Ishikawa (cell line): ENCODE measurements at regions not wholly inside any gene's neighbourhood (a gene's known extent, or its start where the extent isn't known, plus 50 kb on each side); places are given as distances from the start of the nearest gene placed in this dataset.

Experiments used
- CEBPB ChIP-seq: IDR thresholded peaks from 2 replicates; pipeline ENCODE4 v1.6.1; 2012
- CREB1 ChIP-seq: IDR thresholded peaks from 2 replicates; pipeline ENCODE4 v1.6.1; 2012; ENCODE audit warnings: low read depth
- EGR1 ChIP-seq: IDR thresholded peaks from 2 replicates; pipeline ENCODE4 v1.6.1; 2012
- EP300 ChIP-seq: IDR thresholded peaks from 2 replicates; pipeline ENCODE4 v1.6.1; 2012; ENCODE audit warnings: borderline replicate concordance
- FOXM1 ChIP-seq: IDR thresholded peaks from 2 replicates; pipeline ENCODE4 v1.6.1; 2012; ENCODE audit warnings: low read depth, borderline replicate concordance
- NFIC ChIP-seq: IDR thresholded peaks from 2 replicates; pipeline ENCODE4 v1.6.1; 2012
- RAD21 ChIP-seq: IDR thresholded peaks from 2 replicates; pipeline ENCODE4 v1.6.1; 2012; ENCODE audit warnings: low read depth
- TAF1 ChIP-seq: IDR thresholded peaks from 2 replicates; pipeline ENCODE4 v1.6.1; 2012; ENCODE audit warnings: low read depth, mild to moderate bottlenecking
- TCF12 ChIP-seq: IDR thresholded peaks from 2 replicates; pipeline ENCODE4 v1.6.1; 2012; ENCODE audit warnings: low read depth
- TEAD4 ChIP-seq: IDR thresholded peaks from 2 replicates; pipeline ENCODE4 v1.6.1; 2012
- YY1 ChIP-seq: IDR thresholded peaks from 2 replicates; pipeline ENCODE4 v1.6.1; 2012; ENCODE audit warnings: low read depth
- ZBTB7A ChIP-seq: IDR thresholded peaks from 2 replicates; pipeline ENCODE4 v1.6.1; 2012; ENCODE audit warnings: low read depth
- TF ChIP-seq, protein P1 (sequence below): IDR thresholded peaks from 2 replicates; pipeline ENCODE4 v1.6.1; 2012; ENCODE audit warnings: low read depth, mild to moderate bottlenecking
- TF ChIP-seq, protein P2 (sequence below): IDR thresholded peaks from 2 replicates; pipeline ENCODE4 v1.6.1; 2012
- TF ChIP-seq, protein P3 (sequence below): IDR thresholded peaks from 2 replicates; pipeline ENCODE4 v1.6.1; 2012

DNA sequence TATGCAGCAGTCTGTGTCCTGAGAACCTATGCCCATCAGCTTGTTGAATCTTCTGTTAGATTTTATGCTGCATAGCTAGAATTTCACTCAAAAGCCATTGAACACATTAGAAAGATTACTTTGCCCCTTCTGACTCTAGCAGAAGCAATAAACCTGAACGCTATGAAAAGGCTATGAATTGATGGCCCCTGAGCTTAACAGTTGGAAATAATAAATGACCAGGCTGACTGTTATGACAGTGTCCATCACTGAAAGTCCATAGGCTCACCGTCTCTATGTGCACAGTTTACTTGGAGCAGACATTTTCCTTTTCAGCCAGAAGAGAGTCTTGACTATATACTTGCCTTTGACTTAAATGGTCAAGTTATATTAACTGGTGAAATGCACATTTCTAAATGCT, 1618.8 kb upstream of the ACVR2A start:
- TF ChIP-seq RAD21, result no peak
- TF ChIP-seq, protein P1, sequence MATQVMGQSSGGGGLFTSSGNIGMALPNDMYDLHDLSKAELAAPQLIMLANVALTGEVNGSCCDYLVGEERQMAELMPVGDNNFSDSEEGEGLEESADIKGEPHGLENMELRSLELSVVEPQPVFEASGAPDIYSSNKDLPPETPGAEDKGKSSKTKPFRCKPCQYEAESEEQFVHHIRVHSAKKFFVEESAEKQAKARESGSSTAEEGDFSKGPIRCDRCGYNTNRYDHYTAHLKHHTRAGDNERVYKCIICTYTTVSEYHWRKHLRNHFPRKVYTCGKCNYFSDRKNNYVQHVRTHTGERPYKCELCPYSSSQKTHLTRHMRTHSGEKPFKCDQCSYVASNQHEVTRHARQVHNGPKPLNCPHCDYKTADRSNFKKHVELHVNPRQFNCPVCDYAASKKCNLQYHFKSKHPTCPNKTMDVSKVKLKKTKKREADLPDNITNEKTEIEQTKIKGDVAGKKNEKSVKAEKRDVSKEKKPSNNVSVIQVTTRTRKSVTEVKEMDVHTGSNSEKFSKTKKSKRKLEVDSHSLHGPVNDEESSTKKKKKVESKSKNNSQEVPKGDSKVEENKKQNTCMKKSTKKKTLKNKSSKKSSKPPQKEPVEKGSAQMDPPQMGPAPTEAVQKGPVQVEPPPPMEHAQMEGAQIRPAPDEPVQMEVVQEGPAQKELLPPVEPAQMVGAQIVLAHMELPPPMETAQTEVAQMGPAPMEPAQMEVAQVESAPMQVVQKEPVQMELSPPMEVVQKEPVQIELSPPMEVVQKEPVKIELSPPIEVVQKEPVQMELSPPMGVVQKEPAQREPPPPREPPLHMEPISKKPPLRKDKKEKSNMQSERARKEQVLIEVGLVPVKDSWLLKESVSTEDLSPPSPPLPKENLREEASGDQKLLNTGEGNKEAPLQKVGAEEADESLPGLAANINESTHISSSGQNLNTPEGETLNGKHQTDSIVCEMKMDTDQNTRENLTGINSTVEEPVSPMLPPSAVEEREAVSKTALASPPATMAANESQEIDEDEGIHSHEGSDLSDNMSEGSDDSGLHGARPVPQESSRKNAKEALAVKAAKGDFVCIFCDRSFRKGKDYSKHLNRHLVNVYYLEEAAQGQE, result no peak
- no peak for TF ChIP-seq TCF12
- no peak for TF ChIP-seq CREB1
- TF ChIP-seq TEAD4, result no peak
- no peak for TF ChIP-seq YY1
- TF ChIP-seq NFIC, result no peak
- TF ChIP-seq EGR1, result no peak
- TF ChIP-seq CEBPB, result no peak
- TF ChIP-seq FOXM1, result no peak
- no peak for TF ChIP-seq ZBTB7A

DNA sequence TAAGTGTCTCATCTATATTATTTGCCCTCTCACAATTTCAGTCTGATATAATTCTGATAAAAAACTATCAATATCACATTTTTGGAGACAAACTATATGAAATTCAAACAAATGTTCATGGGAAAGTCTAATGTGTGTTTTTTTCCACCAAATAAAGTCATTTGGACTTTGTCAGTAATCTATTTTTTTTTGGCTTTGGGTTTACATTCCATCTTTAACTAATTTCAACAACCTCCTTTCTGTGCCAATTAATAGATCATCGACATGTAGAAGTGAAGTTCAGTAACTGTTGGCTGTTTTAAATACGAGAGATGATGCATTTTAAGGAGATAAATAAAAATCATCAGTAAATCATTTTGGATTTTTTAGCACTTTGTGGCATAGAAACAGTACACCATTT, 1623.0 kb upstream of the ACVR2A start:
- TF ChIP-seq, protein P1, result no peak
- TF ChIP-seq EGR1, result no peak
- TF ChIP-seq TAF1, result no peak
- TF ChIP-seq FOXM1, result no peak
- no peak for TF ChIP-seq RAD21
- TF ChIP-seq YY1, result no peak
- no peak for TF ChIP-seq TEAD4
- TF ChIP-seq EP300, result no peak
- TF ChIP-seq, protein P2, sequence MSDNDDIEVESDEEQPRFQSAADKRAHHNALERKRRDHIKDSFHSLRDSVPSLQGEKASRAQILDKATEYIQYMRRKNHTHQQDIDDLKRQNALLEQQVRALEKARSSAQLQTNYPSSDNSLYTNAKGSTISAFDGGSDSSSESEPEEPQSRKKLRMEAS, result no peak
- no peak for TF ChIP-seq NFIC
- TF ChIP-seq TCF12, result no peak
- no peak for TF ChIP-seq CREB1
- TF ChIP-seq CEBPB, result no peak
- TF ChIP-seq, protein P3, sequence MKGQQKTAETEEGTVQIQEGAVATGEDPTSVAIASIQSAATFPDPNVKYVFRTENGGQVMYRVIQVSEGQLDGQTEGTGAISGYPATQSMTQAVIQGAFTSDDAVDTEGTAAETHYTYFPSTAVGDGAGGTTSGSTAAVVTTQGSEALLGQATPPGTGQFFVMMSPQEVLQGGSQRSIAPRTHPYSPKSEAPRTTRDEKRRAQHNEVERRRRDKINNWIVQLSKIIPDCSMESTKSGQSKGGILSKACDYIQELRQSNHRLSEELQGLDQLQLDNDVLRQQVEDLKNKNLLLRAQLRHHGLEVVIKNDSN, result no peak
- TF ChIP-seq ZBTB7A, result no peak

DNA sequence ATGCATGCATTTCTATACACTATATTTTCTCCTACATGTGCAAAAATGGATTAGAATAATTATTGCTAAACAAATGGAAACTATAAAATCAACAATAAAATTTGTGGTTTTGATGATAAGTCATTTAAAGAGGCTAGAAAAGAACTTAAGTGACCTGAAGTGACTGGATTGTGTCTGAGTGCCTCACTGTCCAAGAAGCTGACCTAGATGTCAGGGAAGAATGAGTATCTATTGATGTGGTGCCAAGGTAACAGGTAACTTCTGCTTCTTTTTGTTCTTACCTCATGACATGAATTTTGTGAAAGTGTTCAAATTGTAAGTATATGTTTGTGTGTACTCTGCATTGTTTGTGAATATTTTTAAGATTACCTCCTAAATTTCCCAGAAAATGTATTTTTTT, 1623.9 kb upstream of the ACVR2A start:
- TF ChIP-seq FOXM1 (no peak), RAD21 (no peak), TAF1 (no peak), YY1 (no peak), CEBPB (no peak), EGR1 (no peak), NFIC (no peak), ZBTB7A (no peak)
- TF ChIP-seq, protein P3, result no peak

DNA sequence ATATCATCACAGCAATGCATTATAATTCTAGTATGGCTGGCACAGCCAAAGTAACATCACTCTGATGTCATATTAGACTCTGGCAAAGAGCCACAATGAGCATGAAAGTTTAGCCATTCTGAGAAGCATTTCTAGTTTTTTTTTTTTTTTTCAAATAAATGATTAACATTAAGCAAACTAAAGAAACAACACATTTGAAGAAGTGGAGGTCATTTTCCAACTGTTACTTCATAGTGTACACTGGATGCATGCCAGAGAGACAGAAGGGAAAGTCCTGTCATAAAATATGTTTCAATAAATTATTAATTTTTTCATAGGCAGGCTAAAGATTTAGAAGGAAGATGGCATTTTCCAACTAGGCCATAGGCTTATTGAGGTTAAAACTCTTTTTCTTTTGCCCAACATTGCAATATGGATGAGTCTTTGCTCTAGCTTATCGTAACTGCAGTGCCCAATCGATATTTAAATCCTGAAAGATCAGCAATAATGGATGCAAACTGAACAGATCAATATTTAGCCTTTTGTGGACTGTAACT, 1630.4 kb upstream of the ACVR2A start:
- TF ChIP-seq, protein P3, result no peak
- no peak for TF ChIP-seq YY1
- no peak for TF ChIP-seq TAF1
- no peak for TF ChIP-seq FOXM1
- TF ChIP-seq TEAD4, result no peak
- TF ChIP-seq NFIC, result no peak

DNA sequence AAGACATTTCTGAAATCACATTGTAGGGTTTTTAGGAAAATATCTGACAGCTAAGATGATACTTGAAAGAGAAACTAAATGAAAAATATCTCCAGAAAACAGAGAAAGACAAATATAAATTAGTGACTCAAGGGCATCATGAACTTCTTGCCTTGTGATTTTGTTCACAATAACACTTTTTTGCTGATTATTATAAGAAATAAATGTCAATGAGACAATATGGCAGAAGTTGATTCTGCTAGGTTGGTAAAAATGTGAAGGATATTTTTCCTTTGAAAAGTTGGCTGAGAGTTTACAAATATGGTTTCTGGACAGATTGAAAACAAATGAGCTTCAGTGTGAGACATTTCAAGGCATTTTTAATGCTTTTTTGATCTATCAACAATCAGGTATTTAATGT, 1631.2 kb upstream of the ACVR2A start:
- TF ChIP-seq, protein P1, result no peak
- TF ChIP-seq, protein P3, result no peak
- TF ChIP-seq, protein P2, result no peak
- no peak for TF ChIP-seq RAD21
- TF ChIP-seq CREB1, result no peak
- no peak for TF ChIP-seq EGR1
- no peak for TF ChIP-seq ZBTB7A
- TF ChIP-seq TCF12, result no peak
- TF ChIP-seq NFIC, result no peak
- TF ChIP-seq CEBPB, result no peak
- TF ChIP-seq TEAD4, result no peak
- TF ChIP-seq YY1, result no peak
- TF ChIP-seq TAF1, result no peak
- no peak for TF ChIP-seq FOXM1
- no peak for TF ChIP-seq EP300
